ENCODE measurements at regions not wholly inside any gene's neighbourhood (a gene's known extent, or its start where the extent isn't known, plus 50 kb on each side); places are given as distances from the start of the nearest gene placed in this dataset.

GRCh38 chr4:114209584-114209983 is 230.1 kb upstream of the ARSJ start:
- Histone ChIP-seq H3K27me3 (no peaks in the 10 kb centered on the region), H3K4me3 (no peak overlapping the region), H3K27ac (no peak overlapping the region), H3K9me3 (no peaks in the 10 kb centered on the region), H3K36me3 (no peaks in the 10 kb centered on the region), H3K4me1 (no peaks in the 10 kb centered on the region)
- DNase-seq: no peak
- no peak for TF ChIP-seq POLR2A (IDR thresholded peaks at IDR 0.05)
- no peak for TF ChIP-seq CTCF (IDR thresholded peaks at IDR 0.05)
- no peak for TF ChIP-seq EP300 (IDR thresholded peaks at IDR 0.05; ENCODE audit: low read depth)
- no peak for TF ChIP-seq POLR2AphosphoS5 (IDR thresholded peaks at IDR 0.05)
- intact Hi-C loops (cut with DNase I; ENCODE audit: low total_unique reads) (no loop called here), in situ Hi-C loops (cut with MboI; ENCODE audit: low pct_ligation_motif_present in 1 of 4, low pct_unique_long_range_greater_than_20kb in 1 of 4, low sequenced_read_pairs in 3 of 4) (no loop called here)

- no peak for DNase-seq
- H3K27ac ChIP-seq: no peak overlapping the region
- no peaks in the 10 kb centered on the region for H3K4me1 ChIP-seq
- TF ChIP-seq POLR2A (IDR thresholded peaks at IDR 0.05) (no peak), EP300 (IDR thresholded peaks at IDR 0.05; ENCODE audit: low read depth) (no peak), CTCF (IDR thresholded peaks at IDR 0.05) (no peak), POLR2AphosphoS5 (IDR thresholded peaks at IDR 0.05) (no peak)
- WGBS, 2 donors (ENCODE audit: low coverage in 1 of 2): 89% methylated on average over 1 to 3 of the region's 3 CpGs
- no peaks in the 10 kb centered on the region for H3K36me3 ChIP-seq
- in situ Hi-C loops (cut with MboI; ENCODE audit: low pct_ligation_motif_present in 1 of 4, low pct_unique_long_range_greater_than_20kb in 1 of 4, low sequenced_read_pairs in 3 of 4): no loop called here
- H3K4me3 ChIP-seq: no peak overlapping the region
- H3K27me3 ChIP-seq: no peaks in the 10 kb centered on the region
- no peaks in the 10 kb centered on the region for H3K9me3 ChIP-seq
- intact Hi-C loops (cut with DNase I; ENCODE audit: low total_unique reads): no loop called here
Observed at GRCh38 chr4:114211556-114211955, 232.1 kb upstream of the ARSJ start.

- H3K27me3 ChIP-seq: no peaks in the 10 kb centered on the region
- TF ChIP-seq POLR2A (IDR thresholded peaks at IDR 0.05): no peak
- TF ChIP-seq POLR2AphosphoS5 (IDR thresholded peaks at IDR 0.05): no peak
- no peak for TF ChIP-seq EP300 (IDR thresholded peaks at IDR 0.05; ENCODE audit: low read depth)
- no peak for TF ChIP-seq CTCF (IDR thresholded peaks at IDR 0.05)
- in situ Hi-C loops (cut with MboI; ENCODE audit: low pct_ligation_motif_present in 1 of 4, low pct_unique_long_range_greater_than_20kb in 1 of 4, low sequenced_read_pairs in 3 of 4): no loop called here
- WGBS, 2 donors (ENCODE audit: low coverage in 1 of 2): 73 to 77% methylated on average over 4 to 9 of the region's 10 CpGs
- no peak for DNase-seq
- H3K4me3 ChIP-seq: no peak overlapping the region
- no peak overlapping the region for H3K27ac ChIP-seq
- no peaks in the 10 kb centered on the region for H3K4me1 ChIP-seq
- intact Hi-C loops (cut with DNase I; ENCODE audit: low total_unique reads): no loop called here
- H3K9me3 ChIP-seq: no peaks in the 10 kb centered on the region
- no peaks in the 10 kb centered on the region for H3K36me3 ChIP-seq
Observed at GRCh38 chr4:114217150-114217817, 237.8 kb upstream of the ARSJ start.

- in situ Hi-C loops (cut with MboI; ENCODE audit: low pct_ligation_motif_present in 1 of 4, low pct_unique_long_range_greater_than_20kb in 1 of 4, low sequenced_read_pairs in 3 of 4): no loop called here
- TF ChIP-seq POLR2AphosphoS5 (IDR thresholded peaks at IDR 0.05): no peak
- no peak for TF ChIP-seq POLR2A (IDR thresholded peaks at IDR 0.05)
- no peak for TF ChIP-seq CTCF (IDR thresholded peaks at IDR 0.05)
- no peak for TF ChIP-seq EP300 (IDR thresholded peaks at IDR 0.05; ENCODE audit: low read depth)
- no peak for DNase-seq
- intact Hi-C loops (cut with DNase I; ENCODE audit: low total_unique reads): no loop called here
- no peak overlapping the region for H3K4me3 ChIP-seq
- no peaks in the 10 kb centered on the region for H3K36me3 ChIP-seq
- H3K27me3 ChIP-seq: no peaks in the 10 kb centered on the region
- 79 to 81% methylated on average over 1 of the region's 1 CpG for WGBS, 2 donors (ENCODE audit: low coverage in 1 of 2)
- no peaks in the 10 kb centered on the region for H3K4me1 ChIP-seq
- H3K27ac ChIP-seq: no peak overlapping the region
- H3K9me3 ChIP-seq: no peaks in the 10 kb centered on the region
Observed at GRCh38 chr4:114223580-114223979, 244.1 kb upstream of the ARSJ start.

Data from transverse colon (tissue), 4 donors.